Parathyroid adenoma (tissue), 2 donors: ENCODE measurements at regions not wholly inside any gene's neighbourhood (a gene's known extent, or its start where the extent isn't known, plus 50 kb on each side); places are given as distances from the start of the nearest gene placed in this dataset.

Experiments used
- H2AFZ ChIP-seq: fragments of 300-600 bp; sonication (generic); one replicate; pipeline ENCODE4 v1.7.0; 2017; ENCODE audit warnings: antibody characterized with exemption, mild to moderate bottlenecking
- H3K27ac ChIP-seq: fragments of 300-600 bp; sonication (generic); one replicate; pipeline ENCODE4 v1.7.0; 2017
- H3K27me3 ChIP-seq: fragments of 300-600 bp; sonication (generic); one replicate; pipeline ENCODE4 v1.7.0; 2017; ENCODE audit warnings: low read length; ENCODE audit not compliant: control insufficient read depth, insufficient read depth
- H3K36me3 ChIP-seq: fragments of 300-600 bp; sonication (generic); one replicate; pipeline ENCODE4 v1.7.0; 2017; ENCODE audit warnings: low read length; ENCODE audit not compliant: control insufficient read depth, insufficient read depth
- H3K4me1 ChIP-seq: fragments of 300-600 bp; sonication (generic); one replicate; pipeline ENCODE4 v1.7.0; 2017; ENCODE audit warnings: control low read depth
- H3K4me2 ChIP-seq: fragments of 300-600 bp; sonication (generic); one replicate; pipeline ENCODE4 v1.7.0; 2017; ENCODE audit warnings: low read length
- H3K4me3 ChIP-seq: fragments of 300-600 bp; sonication (generic); one replicate; pipeline ENCODE4 v1.7.0; 2017; ENCODE audit warnings: low read depth, low read length
- H3K79me2 ChIP-seq: fragments of 300-600 bp; sonication (generic); one replicate; pipeline ENCODE4 v1.7.0; 2017; ENCODE audit warnings: control low read depth
- H3K9ac ChIP-seq: fragments of 300-600 bp; sonication (generic); one replicate; pipeline ENCODE4 v1.7.0; 2017; ENCODE audit warnings: mild to moderate bottlenecking
- H3K9me3 ChIP-seq: fragments of 300-600 bp; sonication (generic); one replicate; pipeline ENCODE4 v1.7.0; 2017; ENCODE audit warnings: low read length; ENCODE audit not compliant: control insufficient read depth
- TF ChIP-seq, protein P1 (sequence below): fragments of 300-600 bp; sonication (generic); IDR thresholded peaks from one replicate; pipeline ENCODE4 v1.7.0; 2017; ENCODE audit warnings: antibody characterized with exemption, mild to moderate bottlenecking
- donor health status: primary hyperparathyroidism.

DNA sequence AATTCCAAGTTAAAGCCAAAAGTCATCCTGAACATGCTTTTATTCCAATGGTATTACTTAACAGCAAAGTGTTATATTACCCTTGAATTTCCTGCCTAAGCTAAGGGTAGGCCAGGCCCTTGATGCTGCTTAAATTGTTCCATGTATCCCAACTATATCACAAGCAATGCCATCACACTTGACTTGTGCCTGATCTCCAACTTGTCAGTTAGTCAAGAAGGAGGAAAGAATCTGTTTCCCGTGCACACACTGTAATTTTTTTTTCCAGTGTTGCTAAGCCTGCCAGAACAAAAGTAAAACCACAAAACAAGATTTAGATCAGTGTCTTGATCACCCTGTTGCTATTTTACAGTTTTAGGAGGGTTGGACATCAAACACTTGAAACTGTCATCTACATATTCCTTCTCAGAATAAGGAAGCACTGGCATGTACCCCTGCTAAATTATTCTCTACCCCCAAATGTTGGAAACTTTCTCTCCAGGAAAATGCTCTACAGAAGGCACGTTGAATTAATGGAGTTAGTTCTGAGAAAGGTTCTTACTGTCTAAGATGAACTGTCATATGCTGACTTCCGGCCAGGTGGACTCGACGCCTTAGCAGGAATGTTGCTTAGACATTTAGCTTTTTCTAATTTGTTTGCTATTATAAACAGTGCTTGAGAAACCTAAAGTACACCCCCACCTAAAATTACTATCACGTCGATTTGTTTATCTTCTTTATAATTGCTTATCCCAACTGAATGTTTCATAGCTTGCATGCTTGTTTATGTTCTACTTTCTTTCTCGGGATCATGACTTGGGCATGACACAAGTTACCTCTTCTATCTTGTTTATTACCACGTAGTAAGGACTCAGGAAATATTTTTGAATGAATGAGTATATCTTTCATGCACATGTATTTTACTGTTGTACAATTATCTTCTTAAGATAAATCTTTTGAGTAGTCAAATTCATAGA lies 105.5 kb upstream of the ZNF438 start:
- H3K27ac ChIP-seq: no peak overlapping the region
- TF ChIP-seq, protein P1, sequence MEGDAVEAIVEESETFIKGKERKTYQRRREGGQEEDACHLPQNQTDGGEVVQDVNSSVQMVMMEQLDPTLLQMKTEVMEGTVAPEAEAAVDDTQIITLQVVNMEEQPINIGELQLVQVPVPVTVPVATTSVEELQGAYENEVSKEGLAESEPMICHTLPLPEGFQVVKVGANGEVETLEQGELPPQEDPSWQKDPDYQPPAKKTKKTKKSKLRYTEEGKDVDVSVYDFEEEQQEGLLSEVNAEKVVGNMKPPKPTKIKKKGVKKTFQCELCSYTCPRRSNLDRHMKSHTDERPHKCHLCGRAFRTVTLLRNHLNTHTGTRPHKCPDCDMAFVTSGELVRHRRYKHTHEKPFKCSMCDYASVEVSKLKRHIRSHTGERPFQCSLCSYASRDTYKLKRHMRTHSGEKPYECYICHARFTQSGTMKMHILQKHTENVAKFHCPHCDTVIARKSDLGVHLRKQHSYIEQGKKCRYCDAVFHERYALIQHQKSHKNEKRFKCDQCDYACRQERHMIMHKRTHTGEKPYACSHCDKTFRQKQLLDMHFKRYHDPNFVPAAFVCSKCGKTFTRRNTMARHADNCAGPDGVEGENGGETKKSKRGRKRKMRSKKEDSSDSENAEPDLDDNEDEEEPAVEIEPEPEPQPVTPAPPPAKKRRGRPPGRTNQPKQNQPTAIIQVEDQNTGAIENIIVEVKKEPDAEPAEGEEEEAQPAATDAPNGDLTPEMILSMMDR: no peak
- H3K4me1 ChIP-seq: no peaks in the 10 kb centered on the region
- H3K9me3 ChIP-seq: no peaks in the 10 kb centered on the region
- H3K4me3 ChIP-seq: no peak overlapping the region
- no peak overlapping the region for H3K4me2 ChIP-seq
- H3K9ac ChIP-seq: no peak overlapping the region
- H2AFZ ChIP-seq: no peak overlapping the region
- H3K36me3 ChIP-seq: no peaks in the 10 kb centered on the region
- no peaks in the 10 kb centered on the region for H3K27me3 ChIP-seq
- H3K79me2 ChIP-seq: no peaks in the 10 kb centered on the region

DNA sequence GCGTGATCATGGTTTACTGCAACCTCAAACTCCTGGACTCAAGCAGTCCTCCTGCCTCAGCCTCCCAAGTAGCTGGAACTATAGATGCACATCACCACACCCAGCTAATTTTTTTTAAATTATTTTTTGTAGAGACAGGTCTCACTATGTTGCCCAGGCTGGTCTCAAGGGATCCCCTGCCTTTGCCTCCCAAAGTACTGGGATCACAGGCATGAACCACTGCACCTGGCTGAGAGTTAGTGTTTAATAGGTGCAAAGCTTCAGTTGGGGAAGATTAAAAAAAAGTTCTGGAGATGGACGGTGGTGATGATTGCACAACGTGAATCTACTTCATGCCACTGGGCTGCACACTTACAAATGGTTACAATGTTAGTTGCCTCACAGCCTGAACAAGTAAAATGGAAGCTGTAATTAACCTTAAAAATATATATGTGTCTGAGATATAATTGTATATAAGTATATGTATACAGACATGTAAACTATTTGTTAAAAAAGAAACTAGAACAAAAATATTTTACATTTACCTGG lies 106.4 kb upstream of the ZNF438 start:
- Histone ChIP-seq H3K9ac (no peak overlapping the region), H3K4me2 (no peak overlapping the region), H3K36me3 (no peaks in the 10 kb centered on the region), H3K9me3 (no peaks in the 10 kb centered on the region), H3K79me2 (no peaks in the 10 kb centered on the region), H3K27ac (no peak overlapping the region), H3K4me1 (no peaks in the 10 kb centered on the region), H2AFZ (no peak overlapping the region), H3K27me3 (no peaks in the 10 kb centered on the region), H3K4me3 (no peak overlapping the region)
- TF ChIP-seq, protein P1: no peak

DNA sequence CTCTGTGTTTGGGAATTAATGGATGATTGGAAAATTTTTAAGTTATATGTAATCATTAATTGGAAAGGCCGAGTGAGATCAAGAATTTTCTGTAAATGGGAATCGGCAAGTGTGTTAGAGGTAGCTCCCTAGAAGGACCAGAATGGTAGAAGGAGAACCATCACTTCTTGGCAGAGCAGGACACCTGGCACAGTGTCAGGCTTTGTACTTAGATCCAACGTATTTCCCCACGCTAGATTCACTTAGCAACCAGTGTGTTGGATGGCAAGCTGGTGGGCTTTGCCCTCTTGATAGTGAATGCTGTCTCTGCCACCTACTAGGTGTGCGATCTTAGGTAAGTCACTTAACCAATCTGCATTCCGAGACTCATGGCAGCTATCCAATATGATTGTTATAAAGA lies 107.8 kb upstream of the ZNF438 start:
- Histone ChIP-seq H3K27ac (no peak overlapping the region), H3K9ac (no peak overlapping the region), H3K4me2 (no peak overlapping the region), H3K79me2 (no peaks in the 10 kb centered on the region), H3K36me3 (no peaks in the 10 kb centered on the region), H3K4me1 (no peaks in the 10 kb centered on the region), H2AFZ (no peak overlapping the region), H3K9me3 (no peaks in the 10 kb centered on the region), H3K27me3 (no peaks in the 10 kb centered on the region), H3K4me3 (no peak overlapping the region)
- TF ChIP-seq, protein P1: no peak

DNA sequence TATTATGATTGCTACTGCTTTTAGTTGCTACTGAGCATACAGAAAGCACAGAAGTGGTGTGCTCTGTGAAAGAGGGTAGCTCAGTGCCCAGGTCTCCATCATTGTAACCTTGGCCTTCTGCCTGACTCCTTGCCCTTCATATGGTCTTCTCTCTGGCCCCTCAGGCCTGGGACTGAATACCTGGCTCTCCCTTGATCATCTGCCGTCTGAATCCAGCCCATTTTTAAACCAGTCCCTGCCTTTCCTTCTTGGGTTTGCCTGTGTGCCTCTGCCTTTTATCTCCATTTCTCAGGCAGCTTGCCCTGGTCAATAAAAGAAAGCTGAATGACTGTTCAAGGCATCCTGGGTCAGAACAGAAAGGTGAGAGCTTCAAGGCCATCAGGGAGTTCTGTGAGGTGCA lies 109.1 kb upstream of the ZNF438 start:
- Histone ChIP-seq H3K9ac (no peak overlapping the region), H3K4me2 (no peak overlapping the region), H3K79me2 (no peaks in the 10 kb centered on the region), H2AFZ (no peak overlapping the region), H3K27me3 (no peaks in the 10 kb centered on the region), H3K4me3 (no peak overlapping the region), H3K9me3 (no peaks in the 10 kb centered on the region), H3K36me3 (no peaks in the 10 kb centered on the region), H3K4me1 (no peaks in the 10 kb centered on the region), H3K27ac (no peak overlapping the region)
- TF ChIP-seq, protein P1: no peak
